ENCODE measurements at regions not wholly inside any gene's neighbourhood (a gene's known extent, or its start where the extent isn't known, plus 50 kb on each side); places are given as distances from the start of the nearest gene placed in this dataset.

- no peak for TF ChIP-seq CTCF (IDR thresholded peaks at IDR 0.05; ENCODE audit: low read depth, low read length)
- no peak for DNase-seq (ENCODE audit: extremely low read depth, low read depth)
Observed at GRCh38 chr3:195001261-195001660, 269.7 kb downstream of the XXYLT1 start.

- TF ChIP-seq CTCF (IDR thresholded peaks at IDR 0.05; ENCODE audit: low read depth, low read length), result peak; percentile 45
- no peak for DNase-seq (ENCODE audit: extremely low read depth, low read depth)
Observed at GRCh38 chr3:195001961-195002861, 268.7 kb downstream of the XXYLT1 start.

GRCh38 chr3:195003006-195003892, 267.7 kb downstream of the XXYLT1 start:
- TF ChIP-seq CTCF (IDR thresholded peaks at IDR 0.05; ENCODE audit: low read depth, low read length), result no peak
- peak; percentile 22 for DNase-seq (ENCODE audit: extremely low read depth, low read depth)

GRCh38 chr3:195003893-195004289, 267.1 kb downstream of the XXYLT1 start:
- DNase-seq (ENCODE audit: extremely low read depth, low read depth), result no peak
- TF ChIP-seq CTCF (IDR thresholded peaks at IDR 0.05; ENCODE audit: low read depth, low read length), result no peak

- TF ChIP-seq CTCF (IDR thresholded peaks at IDR 0.05; ENCODE audit: low read depth, low read length), result no peak
Observed at GRCh38 chr3:195004512-195005250, 266.3 kb downstream of the XXYLT1 start.

GRCh38 chr3:195005251-195005620, 265.7 kb downstream of the XXYLT1 start:
- no peak for DNase-seq (ENCODE audit: extremely low read depth, low read depth)
- no peak for TF ChIP-seq CTCF (IDR thresholded peaks at IDR 0.05; ENCODE audit: low read depth, low read length)

More at GRCh38 chr3:195004512-195005250, 266.3 kb downstream of the XXYLT1 start:
- no peak for DNase-seq (ENCODE audit: extremely low read depth, low read depth)

Data from AG09319 (cell line).